ENCODE measurements at regions not wholly inside any gene's neighbourhood (a gene's known extent, or its start where the extent isn't known, plus 50 kb on each side); places are given as distances from the start of the nearest gene placed in this dataset.
"Not testable (repeated sequence)": the region's sequence is repeated elsewhere in the genome, so short reads cannot be mapped to it uniquely, and the experiment has no call there.

- peak; percentile 2 for DNase-seq (ENCODE audit: low read depth)
- H3K4me3 ChIP-seq (ENCODE audit: low read depth, low read length), result no peak overlapping the region
- TF ChIP-seq CTCF (IDR thresholded peaks at IDR 0.05; ENCODE audit: insufficient read depth, low read length, poor library complexity, severe bottlenecking), result no peak
- H3K36me3 ChIP-seq (ENCODE audit: control insufficient read depth, insufficient read depth, low read length), result no peaks in the 10 kb centered on the region
- no peaks in the 10 kb centered on the region for H3K27me3 ChIP-seq (ENCODE audit: control insufficient read depth, insufficient read depth, low read length)
Measured at GRCh38 chr14:28243600-28243999, 523.0 kb upstream of the FOXG1 start.

GRCh38 chr14:28245216-28245615 is 521.4 kb upstream of the FOXG1 start:
- DNase-seq (ENCODE audit: low read depth), result no peak
- TF ChIP-seq CTCF (IDR thresholded peaks at IDR 0.05; ENCODE audit: insufficient read depth, low read length, poor library complexity, severe bottlenecking), result no peak
- Histone ChIP-seq H3K36me3 (ENCODE audit: control insufficient read depth, insufficient read depth, low read length) (no peaks in the 10 kb centered on the region), H3K4me3 (ENCODE audit: low read depth, low read length) (no peak overlapping the region), H3K27me3 (ENCODE audit: control insufficient read depth, insufficient read depth, low read length) (no peaks in the 10 kb centered on the region)

- H3K27me3 ChIP-seq (ENCODE audit: control insufficient read depth, insufficient read depth, low read length), result no peaks in the 10 kb centered on the region
- no peak for TF ChIP-seq CTCF (IDR thresholded peaks at IDR 0.05; ENCODE audit: insufficient read depth, low read length, poor library complexity, severe bottlenecking)
- no peak for DNase-seq (ENCODE audit: low read depth)
- H3K36me3 ChIP-seq (ENCODE audit: control insufficient read depth, insufficient read depth, low read length), result no peaks in the 10 kb centered on the region
- no peak overlapping the region for H3K4me3 ChIP-seq (ENCODE audit: low read depth, low read length)
Measured at GRCh38 chr14:28247491-28247890, 519.1 kb upstream of the FOXG1 start.

GRCh38 chr14:28252124-28252523 is 514.5 kb upstream of the FOXG1 start:
- not testable (repeated sequence) for H3K27me3 ChIP-seq (ENCODE audit: control insufficient read depth, insufficient read depth, low read length); H3K36me3 ChIP-seq (ENCODE audit: control insufficient read depth, insufficient read depth, low read length); DNase-seq (ENCODE audit: low read depth); H3K4me3 ChIP-seq (ENCODE audit: low read depth, low read length)

- TF ChIP-seq CTCF (IDR thresholded peaks at IDR 0.05; ENCODE audit: insufficient read depth, low read length, poor library complexity, severe bottlenecking), result no peak
- Histone ChIP-seq H3K36me3 (ENCODE audit: control insufficient read depth, insufficient read depth, low read length) (no peaks in the 10 kb centered on the region), H3K27me3 (ENCODE audit: control insufficient read depth, insufficient read depth, low read length) (no peaks in the 10 kb centered on the region), H3K4me3 (ENCODE audit: low read depth, low read length) (no peak overlapping the region)
- no peak for DNase-seq (ENCODE audit: low read depth)
Measured at GRCh38 chr14:28254768-28255167, 511.8 kb upstream of the FOXG1 start.

- no peak for DNase-seq (ENCODE audit: low read depth)
- no peaks in the 10 kb centered on the region for H3K27me3 ChIP-seq (ENCODE audit: control insufficient read depth, insufficient read depth, low read length)
- no peak overlapping the region for H3K4me3 ChIP-seq (ENCODE audit: low read depth, low read length)
- H3K36me3 ChIP-seq (ENCODE audit: control insufficient read depth, insufficient read depth, low read length), result no peaks in the 10 kb centered on the region
- no peak for TF ChIP-seq CTCF (IDR thresholded peaks at IDR 0.05; ENCODE audit: insufficient read depth, low read length, poor library complexity, severe bottlenecking)
Measured at GRCh38 chr14:28264306-28264705, 502.3 kb upstream of the FOXG1 start.

All from kidney epithelial cell (primary cell).